ENCODE measurements at regions not wholly inside any gene's neighbourhood (a gene's known extent, or its start where the extent isn't known, plus 50 kb on each side); places are given as distances from the start of the nearest gene placed in this dataset.

GRCh38 chr13:48919751-48920150, 56.0 kb upstream of the FNDC3A start:
- intact Hi-C loops (cut with micrococcal nuclease) = no loop called here
- no peak overlapping the region for H3K4me2 ChIP-seq (replicated peaks; ENCODE audit: extremely low read depth, low read length, poor library complexity, severe bottlenecking)
- no peak overlapping the region for H3K4me3 ChIP-seq (replicated peaks in 1 of 3; ENCODE audit: low read depth in 2 of 3, low read length in 3 of 3)
- H3K27me3 Mint-ChIP-seq (ENCODE audit: low read depth in 3 of 3) = no peaks in the 10 kb centered on the region
- peaks cover 0 to 8% (median 4%) of the 10 kb centered on the region in 7 donors for H3K9me3 Mint-ChIP-seq
- no peaks in the 10 kb centered on the region for H3K36me3 Mint-ChIP-seq
- H3K9me3 ChIP-seq (replicated peaks in 1 of 2; ENCODE audit: control insufficient read depth in 1 of 2, insufficient read depth in 1 of 2, low read length in 2 of 2) = no peaks in the 10 kb centered on the region
- H3K4me1 Mint-ChIP-seq = peaks cover 5% of the 10 kb centered on the region
- peaks cover 0 to 5% of the 10 kb centered on the region in 2 donors for H3K4me1 ChIP-seq (ENCODE audit: control insufficient read depth in 1 of 2, insufficient read depth in 2 of 2, low read length in 2 of 2)
- peak overlapping the region in 1 of 7 donors; percentile 39 for H3K27ac Mint-ChIP-seq
- H3K27ac ChIP-seq (ENCODE audit: low read depth in 1 of 2, low read length in 2 of 2) = no peak overlapping the region
- no peaks in the 10 kb centered on the region for H3K27me3 ChIP-seq (ENCODE audit: control insufficient read depth in 2 of 2, insufficient read depth in 2 of 2, low read length in 2 of 2)
- H3K79me2 ChIP-seq (ENCODE audit: insufficient read depth, low read length) = no peaks in the 10 kb centered on the region
- H4K20me1 ChIP-seq (ENCODE audit: insufficient read depth, low read length) = no peaks in the 10 kb centered on the region
- TF ChIP-seq, protein P1, sequence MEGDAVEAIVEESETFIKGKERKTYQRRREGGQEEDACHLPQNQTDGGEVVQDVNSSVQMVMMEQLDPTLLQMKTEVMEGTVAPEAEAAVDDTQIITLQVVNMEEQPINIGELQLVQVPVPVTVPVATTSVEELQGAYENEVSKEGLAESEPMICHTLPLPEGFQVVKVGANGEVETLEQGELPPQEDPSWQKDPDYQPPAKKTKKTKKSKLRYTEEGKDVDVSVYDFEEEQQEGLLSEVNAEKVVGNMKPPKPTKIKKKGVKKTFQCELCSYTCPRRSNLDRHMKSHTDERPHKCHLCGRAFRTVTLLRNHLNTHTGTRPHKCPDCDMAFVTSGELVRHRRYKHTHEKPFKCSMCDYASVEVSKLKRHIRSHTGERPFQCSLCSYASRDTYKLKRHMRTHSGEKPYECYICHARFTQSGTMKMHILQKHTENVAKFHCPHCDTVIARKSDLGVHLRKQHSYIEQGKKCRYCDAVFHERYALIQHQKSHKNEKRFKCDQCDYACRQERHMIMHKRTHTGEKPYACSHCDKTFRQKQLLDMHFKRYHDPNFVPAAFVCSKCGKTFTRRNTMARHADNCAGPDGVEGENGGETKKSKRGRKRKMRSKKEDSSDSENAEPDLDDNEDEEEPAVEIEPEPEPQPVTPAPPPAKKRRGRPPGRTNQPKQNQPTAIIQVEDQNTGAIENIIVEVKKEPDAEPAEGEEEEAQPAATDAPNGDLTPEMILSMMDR (IDR thresholded peaks at IDR 0.05) = no peak
- no peak overlapping the region for H3K9ac ChIP-seq (ENCODE audit: insufficient read depth, low read length, poor library complexity, severe bottlenecking)
- no peak for DNase-seq
- no peaks in the 10 kb centered on the region for H3K36me3 ChIP-seq (replicated peaks in 1 of 2; ENCODE audit: control insufficient read depth in 1 of 2, insufficient read depth in 2 of 2, low read length in 2 of 2)
- H2AFZ ChIP-seq (ENCODE audit: insufficient read depth, low read depth, low read length, poor library complexity, severe bottlenecking) = peak overlapping the region; percentile 20
- no CpG with 5 or more reads among the region's 1 CpG for WGBS (ENCODE audit: insufficient coverage)
- no peak overlapping the region for H3K4me3 Mint-ChIP-seq

GRCh38 chr13:48920730-48921129, 55.0 kb upstream of the FNDC3A start:
- TF ChIP-seq, protein P1 (IDR thresholded peaks at IDR 0.05) = no peak
- Histone ChIP-seq H3K27me3 (ENCODE audit: control insufficient read depth in 2 of 2, insufficient read depth in 2 of 2, low read length in 2 of 2) (no peaks in the 10 kb centered on the region), H3K27ac (ENCODE audit: low read depth in 1 of 2, low read length in 2 of 2) (no peak overlapping the region), H3K9ac (ENCODE audit: insufficient read depth, low read length, poor library complexity, severe bottlenecking) (no peak overlapping the region), H3K4me2 (replicated peaks; ENCODE audit: extremely low read depth, low read length, poor library complexity, severe bottlenecking) (no peak overlapping the region), H3K4me3 (replicated peaks in 1 of 3; ENCODE audit: low read depth in 2 of 3, low read length in 3 of 3) (no peak overlapping the region), H3K4me1 (ENCODE audit: control insufficient read depth in 1 of 2, insufficient read depth in 2 of 2, low read length in 2 of 2) (peaks cover 0 to 5% of the 10 kb centered on the region in 2 donors), H3K36me3 (replicated peaks in 1 of 2; ENCODE audit: control insufficient read depth in 1 of 2, insufficient read depth in 2 of 2, low read length in 2 of 2) (no peaks in the 10 kb centered on the region), H2AFZ (ENCODE audit: insufficient read depth, low read depth, low read length, poor library complexity, severe bottlenecking) (no peak overlapping the region), H3K79me2 (ENCODE audit: insufficient read depth, low read length) (no peaks in the 10 kb centered on the region), H4K20me1 (ENCODE audit: insufficient read depth, low read length) (no peaks in the 10 kb centered on the region), H3K9me3 (replicated peaks in 1 of 2; ENCODE audit: control insufficient read depth in 1 of 2, insufficient read depth in 1 of 2, low read length in 2 of 2) (no peaks in the 10 kb centered on the region)
- Mint-ChIP-seq H3K27me3 (ENCODE audit: low read depth in 3 of 3) (no peaks in the 10 kb centered on the region), H3K4me1 (peaks cover 5% of the 10 kb centered on the region), H3K4me3 (no peak overlapping the region), H3K27ac (no peak overlapping the region), H3K9me3 (peaks cover 0 to 4% (median 1%) of the 10 kb centered on the region in 7 donors), H3K36me3 (no peaks in the 10 kb centered on the region)
- intact Hi-C loops (cut with micrococcal nuclease) = no loop called here
- WGBS (ENCODE audit: insufficient coverage) = 100% methylated on average over 2 of the region's 6 CpGs
- DNase-seq = no peak
